ENCODE measurements at regions not wholly inside any gene's neighbourhood (a gene's known extent, or its start where the extent isn't known, plus 50 kb on each side); places are given as distances from the start of the nearest gene placed in this dataset.

DNA sequence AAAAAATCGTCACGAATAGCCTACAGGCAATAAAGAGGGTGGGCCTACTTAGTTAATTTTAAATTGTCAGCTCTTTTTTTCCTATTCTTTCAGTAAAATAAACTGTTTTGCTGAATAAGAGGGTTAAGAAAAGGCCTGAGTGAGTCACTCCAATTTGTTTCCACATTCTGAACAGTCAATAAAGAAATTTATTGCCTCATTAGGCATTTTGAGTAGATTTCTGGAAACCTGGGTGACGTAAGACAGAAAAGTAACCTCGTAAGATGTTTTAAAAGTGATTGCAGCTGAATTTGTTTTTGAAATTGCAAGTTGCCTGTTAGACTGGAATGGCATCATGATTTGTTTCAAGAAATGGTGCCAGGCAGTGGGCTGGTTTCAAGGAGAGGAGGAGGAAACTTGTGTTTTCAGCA is 439.3 kb downstream of the USP25 start:
- TF ChIP-seq, protein P1, sequence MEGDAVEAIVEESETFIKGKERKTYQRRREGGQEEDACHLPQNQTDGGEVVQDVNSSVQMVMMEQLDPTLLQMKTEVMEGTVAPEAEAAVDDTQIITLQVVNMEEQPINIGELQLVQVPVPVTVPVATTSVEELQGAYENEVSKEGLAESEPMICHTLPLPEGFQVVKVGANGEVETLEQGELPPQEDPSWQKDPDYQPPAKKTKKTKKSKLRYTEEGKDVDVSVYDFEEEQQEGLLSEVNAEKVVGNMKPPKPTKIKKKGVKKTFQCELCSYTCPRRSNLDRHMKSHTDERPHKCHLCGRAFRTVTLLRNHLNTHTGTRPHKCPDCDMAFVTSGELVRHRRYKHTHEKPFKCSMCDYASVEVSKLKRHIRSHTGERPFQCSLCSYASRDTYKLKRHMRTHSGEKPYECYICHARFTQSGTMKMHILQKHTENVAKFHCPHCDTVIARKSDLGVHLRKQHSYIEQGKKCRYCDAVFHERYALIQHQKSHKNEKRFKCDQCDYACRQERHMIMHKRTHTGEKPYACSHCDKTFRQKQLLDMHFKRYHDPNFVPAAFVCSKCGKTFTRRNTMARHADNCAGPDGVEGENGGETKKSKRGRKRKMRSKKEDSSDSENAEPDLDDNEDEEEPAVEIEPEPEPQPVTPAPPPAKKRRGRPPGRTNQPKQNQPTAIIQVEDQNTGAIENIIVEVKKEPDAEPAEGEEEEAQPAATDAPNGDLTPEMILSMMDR (IDR thresholded peaks at IDR 0.05) = no peak
- no peak for TF ChIP-seq POLR2A (IDR thresholded peaks at IDR 0.05)
